NT2/D1 (cell line): ENCODE measurements at regions not wholly inside any gene's neighbourhood (a gene's known extent, or its start where the extent isn't known, plus 50 kb on each side); places are given as distances from the start of the nearest gene placed in this dataset.

ENCODE experiments used
- YY1 ChIP-seq: IDR thresholded peaks from 2 replicates; pipeline ENCODE4 v1.6.1; 2011; ENCODE audit not compliant: insufficient read length, insufficient read depth
- ZNF274 ChIP-seq: IDR thresholded peaks from 2 replicates; pipeline ENCODE4 v1.6.1; 2011; ENCODE audit warnings: mild to moderate bottlenecking, low read depth, low read length

DNA sequence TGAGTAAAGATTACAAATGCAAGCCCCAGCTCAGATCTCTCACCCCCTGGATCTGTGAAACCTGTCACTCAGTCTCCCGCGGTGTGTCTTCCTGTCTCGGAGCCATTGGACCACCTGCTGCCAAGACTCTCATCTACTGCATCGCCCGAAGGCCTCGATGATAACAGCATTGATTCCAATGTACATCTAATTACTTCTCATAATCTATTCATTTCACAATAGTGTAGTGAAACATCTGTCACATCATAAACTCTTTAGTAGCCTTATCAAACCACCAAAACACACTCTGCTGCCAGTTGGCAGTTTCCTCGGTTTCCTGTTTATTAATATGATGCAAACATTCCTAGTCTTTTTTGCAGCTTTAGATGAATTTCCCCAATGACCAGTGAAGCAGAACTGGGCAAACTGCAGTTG lies 220.3 kb downstream of the POU4F1 start:
- TF ChIP-seq YY1, result no peak
- TF ChIP-seq ZNF274, result no peak
